SK-N-SH treated with all-trans-retinoic acid at 6 μM for 48 hours (cell line): ENCODE measurements at regions not wholly inside any gene's neighbourhood (a gene's known extent, or its start where the extent isn't known, plus 50 kb on each side); places are given as distances from the start of the nearest gene placed in this dataset.

Experiments
- CREB5 ChIP-seq: fragments of 250-450 bp; sonication (Bioruptor Pico); IDR thresholded peaks from 2 replicates; pipeline ENCODE4 v1.5.1; 2020; ENCODE audit warnings: low read depth, mild to moderate bottlenecking, moderate library complexity
- OSR1 ChIP-seq: fragments of 250-450 bp; sonication (Bioruptor Pico); IDR thresholded peaks from 2 replicates; pipeline ENCODE4 v1.8.0; 2022; ENCODE audit warnings: moderate library complexity, mild to moderate bottlenecking, inconsistent platforms
- TSHZ2 ChIP-seq: fragments of 250-450 bp; sonication (Bioruptor Pico); IDR thresholded peaks from 2 replicates; pipeline ENCODE4 v1.5.0; 2020; ENCODE audit warnings: mild to moderate bottlenecking, moderate library complexity
- ZC3H10 ChIP-seq: fragments of 250-450 bp; sonication (Bioruptor Pico); IDR thresholded peaks from 2 replicates; pipeline ENCODE4 v1.5.1; 2021; ENCODE audit warnings: mild to moderate bottlenecking, moderate library complexity

- no peak for TF ChIP-seq ZC3H10 (CRISPR knock-in tag)
- no peak for TF ChIP-seq CREB5 (CRISPR knock-in tag)
- TF ChIP-seq TSHZ2 (CRISPR knock-in tag) = no peak
- no peak for TF ChIP-seq OSR1 (CRISPR knock-in tag)
Measured at GRCh38 chr15:66642514-66642913, 59.5 kb upstream of the SMAD6 start.
